Thymus (tissue), 11 donors: ENCODE measurements at regions not wholly inside any gene's neighbourhood (a gene's known extent, or its start where the extent isn't known, plus 50 kb on each side); places are given as distances from the start of the nearest gene placed in this dataset.

Experiments
- DNase-seq, 9 donors: peaks; one replicate each; pipeline ENCODE4 v3.0.0-alpha.2; 2013; ENCODE audit warnings: low spot score in 9 of 9, low read depth in 6 of 9, missing footprints in 1 of 9
- H3K27ac ChIP-seq, 2 donors: one replicate each; pipeline ENCODE4 v1.5.1; 2013; ENCODE audit warnings: control low read depth in 1 of 2, low read depth in 1 of 2, low read length in 1 of 2, mild to moderate bottlenecking in 1 of 2, moderate library complexity in 1 of 2
- H3K27me3 ChIP-seq, 2 donors: one replicate each; pipeline ENCODE4 v1.5.1; 2013; ENCODE audit warnings: low read length in 1 of 2; ENCODE audit not compliant: control insufficient read depth in 2 of 2, insufficient read depth in 1 of 2
- H3K36me3 ChIP-seq, 2 donors: one replicate each; pipeline ENCODE4 v1.5.1; 2013; ENCODE audit warnings: low read length in 1 of 2, mild to moderate bottlenecking in 1 of 2, moderate library complexity in 1 of 2; ENCODE audit not compliant: control insufficient read depth in 2 of 2, insufficient read depth in 2 of 2
- H3K4me1 ChIP-seq, 2 donors: one replicate each; pipeline ENCODE4 v1.5.1; 2013; ENCODE audit warnings: low read length in 2 of 2; ENCODE audit not compliant: control insufficient read depth in 2 of 2, insufficient read depth in 2 of 2
- H3K4me3 ChIP-seq, 2 donors: one replicate each; pipeline ENCODE4 v1.5.1; 2013; ENCODE audit warnings: low read length in 2 of 2, control low read depth in 1 of 2, mild to moderate bottlenecking in 1 of 2
- H3K9me3 ChIP-seq, 2 donors: one replicate each; pipeline ENCODE4 v1.5.1; 2013; ENCODE audit warnings: low read length in 1 of 2, mild to moderate bottlenecking in 1 of 2; ENCODE audit not compliant: control insufficient read depth in 2 of 2, insufficient read depth in 1 of 2
- WGBS: extraction: QIAGEN DNeasy Blood & Tissue Kit; methylation state at CpG from one replicate; pipeline ENCODE4 v1.1.7; 2013; 5-methylcytosine and 5-hydroxymethylcytosine counted together
- donor health status: healthy.

DNA sequence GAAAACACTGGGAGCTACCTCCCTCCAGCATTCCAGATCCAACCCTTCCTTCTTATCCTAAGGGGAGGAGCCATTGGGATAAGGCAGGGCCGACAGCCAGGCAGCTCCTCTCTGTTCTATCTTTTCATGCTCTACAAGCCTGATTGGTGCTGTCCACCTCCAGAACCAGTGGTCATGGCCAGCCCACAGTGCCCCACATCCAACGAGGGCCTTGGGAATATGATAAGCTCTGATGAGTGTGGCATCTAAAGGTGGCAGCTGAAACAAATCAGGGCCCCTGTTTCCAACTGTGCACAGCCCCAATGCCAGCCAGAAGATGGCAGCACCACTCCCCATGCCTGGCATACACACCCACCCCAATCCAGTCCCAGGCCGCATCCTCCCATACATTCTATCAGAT lies 329.3 kb downstream of the C1D start:
- H3K27me3 ChIP-seq, result no peaks in the 10 kb centered on the region
- WGBS, result 71% methylated on average over 3 of the region's 3 CpGs
- no peaks in the 10 kb centered on the region for H3K9me3 ChIP-seq
- peak in 1 of 9 donors; percentile 5 for DNase-seq
- H3K36me3 ChIP-seq, result no peaks in the 10 kb centered on the region
- H3K27ac ChIP-seq, result no peak overlapping the region
- H3K4me3 ChIP-seq, result no peak overlapping the region
- no peaks in the 10 kb centered on the region for H3K4me1 ChIP-seq

GRCh38 chr2:67752199-67752598 lies 310.6 kb downstream of the C1D start:
- Histone ChIP-seq H3K27me3 (no peaks in the 10 kb centered on the region), H3K4me1 (no peaks in the 10 kb centered on the region), H3K36me3 (no peaks in the 10 kb centered on the region), H3K27ac (no peak overlapping the region), H3K9me3 (no peaks in the 10 kb centered on the region), H3K4me3 (no peak overlapping the region)
- WGBS, result 92% methylated on average over 2 of the region's 2 CpGs
- DNase-seq, result no peak

GRCh38 chr2:67752969-67753368 lies 309.8 kb downstream of the C1D start:
- no peaks in the 10 kb centered on the region for H3K4me1 ChIP-seq
- no peaks in the 10 kb centered on the region for H3K9me3 ChIP-seq
- no peaks in the 10 kb centered on the region for H3K36me3 ChIP-seq
- H3K27ac ChIP-seq, result no peak overlapping the region
- H3K27me3 ChIP-seq, result no peaks in the 10 kb centered on the region
- DNase-seq, result no peak
- H3K4me3 ChIP-seq, result no peak overlapping the region

- H3K4me1 ChIP-seq, result no peaks in the 10 kb centered on the region
- no peak overlapping the region for H3K4me3 ChIP-seq
- H3K36me3 ChIP-seq, result no peaks in the 10 kb centered on the region
- no peak for DNase-seq
- 87% methylated on average over 11 of the region's 11 CpGs for WGBS
- no peaks in the 10 kb centered on the region for H3K27me3 ChIP-seq
- no peak overlapping the region for H3K27ac ChIP-seq
- H3K9me3 ChIP-seq, result no peaks in the 10 kb centered on the region
These were observed 307.5 kb downstream of the C1D start for GRCh38 chr2:67755156-67755882.

DNA sequence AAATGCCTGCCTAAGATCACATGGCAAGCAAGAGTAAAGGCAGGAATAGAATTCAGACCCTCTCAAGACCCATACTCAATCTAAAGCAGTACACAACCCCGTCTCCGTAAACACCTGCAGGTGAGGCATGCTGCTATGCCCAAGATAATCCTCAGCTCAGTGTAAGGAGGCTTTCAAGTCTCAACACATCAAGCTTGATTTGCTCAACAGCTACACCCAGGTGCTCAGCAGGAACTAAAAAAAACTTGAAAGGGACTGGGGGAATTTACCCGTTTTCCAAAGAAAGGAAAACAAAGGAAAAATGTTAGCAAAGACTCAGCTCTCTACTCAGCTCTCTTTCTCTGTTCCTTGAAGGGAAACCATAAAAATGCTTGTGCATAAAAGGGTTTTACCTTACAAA lies 301.8 kb downstream of the C1D start:
- DNase-seq, result peak in 1 of 9 donors; percentile 4
- 93% methylated on average over 3 of the region's 3 CpGs for WGBS
- no peaks in the 10 kb centered on the region for H3K27me3 ChIP-seq
- H3K4me3 ChIP-seq, result no peak overlapping the region
- H3K9me3 ChIP-seq, result no peaks in the 10 kb centered on the region
- no peaks in the 10 kb centered on the region for H3K4me1 ChIP-seq
- no peak overlapping the region for H3K27ac ChIP-seq
- H3K36me3 ChIP-seq, result no peaks in the 10 kb centered on the region

DNA sequence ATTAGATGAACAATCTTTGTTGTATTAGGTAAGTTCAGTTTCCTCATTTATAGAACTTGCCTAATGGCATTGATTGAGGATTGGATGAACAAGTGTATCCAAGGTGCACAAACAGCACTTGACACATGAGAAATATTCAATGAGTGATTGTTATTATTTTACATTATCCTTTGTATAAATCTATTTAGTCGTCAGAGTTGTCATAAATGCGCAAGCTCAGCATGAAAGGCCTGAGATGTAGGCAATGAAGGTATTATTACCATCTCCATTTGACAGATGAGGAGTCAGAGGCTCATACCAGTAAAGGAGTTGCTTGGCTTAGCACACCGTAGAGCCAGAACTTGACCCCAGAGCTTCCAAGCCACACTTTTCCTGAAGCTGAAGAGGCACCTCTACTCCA lies 291.4 kb downstream of the C1D start:
- no peaks in the 10 kb centered on the region for H3K9me3 ChIP-seq
- H3K27me3 ChIP-seq, result no peaks in the 10 kb centered on the region
- DNase-seq, result no peak
- WGBS, result 95% methylated on average over 3 of the region's 3 CpGs
- H3K36me3 ChIP-seq, result no peaks in the 10 kb centered on the region
- no peak overlapping the region for H3K4me3 ChIP-seq
- no peak overlapping the region for H3K27ac ChIP-seq
- H3K4me1 ChIP-seq, result no peaks in the 10 kb centered on the region

DNA sequence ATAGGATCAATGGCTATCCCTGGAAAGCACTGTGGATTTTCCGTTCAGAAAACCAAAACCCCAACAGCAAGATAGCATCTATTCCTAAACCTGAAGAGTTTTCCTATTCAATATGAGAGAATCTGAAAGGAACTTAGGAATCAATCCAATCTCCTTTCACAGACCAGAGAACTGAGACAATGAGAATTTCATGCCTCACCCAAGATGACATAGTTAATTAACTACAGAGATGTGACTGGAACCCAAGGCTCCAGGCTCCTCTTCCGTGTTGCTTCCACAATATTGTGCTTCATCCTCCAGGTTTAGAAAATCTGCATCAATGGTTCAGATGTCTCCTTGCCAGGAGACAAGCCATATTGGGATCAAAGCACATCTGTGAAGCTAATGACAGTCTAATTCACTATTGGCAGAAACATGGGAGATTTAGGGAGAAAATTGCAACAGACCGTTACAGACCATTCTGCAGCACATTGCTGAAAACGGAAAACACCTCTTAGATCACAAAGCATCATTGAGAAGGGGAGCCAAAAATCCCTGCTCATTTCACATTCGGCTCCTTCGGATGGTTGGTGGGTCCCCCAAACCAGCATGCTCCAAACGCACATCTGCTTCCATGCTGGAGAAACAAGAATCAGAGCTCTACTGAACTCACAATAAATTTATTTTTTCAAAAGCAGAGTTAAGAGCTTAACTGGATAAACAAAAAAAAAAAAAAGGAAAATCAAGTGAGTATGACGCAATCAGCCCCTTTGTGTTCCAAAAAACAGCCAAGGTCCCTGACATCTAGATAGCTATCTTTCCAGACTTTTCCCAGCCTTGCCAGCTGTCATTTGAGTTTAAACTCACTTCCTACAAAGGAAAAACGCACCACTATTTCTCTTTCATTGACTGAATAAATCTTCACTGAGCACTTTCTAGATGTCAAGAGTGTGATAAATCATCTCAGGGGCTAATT lies 290.3 kb downstream of the C1D start:
- Histone ChIP-seq H3K27me3 (no peaks in the 10 kb centered on the region), H3K36me3 (no peaks in the 10 kb centered on the region), H3K27ac (no peak overlapping the region), H3K4me1 (no peaks in the 10 kb centered on the region), H3K4me3 (no peak overlapping the region), H3K9me3 (no peaks in the 10 kb centered on the region)
- 82% methylated on average over 9 of the region's 9 CpGs for WGBS
- no peak for DNase-seq

- H3K27ac ChIP-seq, result no peak overlapping the region
- H3K9me3 ChIP-seq, result no peaks in the 10 kb centered on the region
- no peaks in the 10 kb centered on the region for H3K27me3 ChIP-seq
- DNase-seq, result no peak
- WGBS, result 97% methylated on average over 3 of the region's 3 CpGs
- no peaks in the 10 kb centered on the region for H3K36me3 ChIP-seq
- H3K4me1 ChIP-seq, result no peaks in the 10 kb centered on the region
- H3K4me3 ChIP-seq, result no peak overlapping the region
These were observed 289.0 kb downstream of the C1D start for GRCh38 chr2:67773851-67774250.

GRCh38 chr2:67776276-67776675 lies 286.5 kb downstream of the C1D start:
- Histone ChIP-seq H3K27me3 (no peaks in the 10 kb centered on the region), H3K4me3 (no peak overlapping the region), H3K36me3 (no peaks in the 10 kb centered on the region), H3K4me1 (no peaks in the 10 kb centered on the region), H3K9me3 (no peaks in the 10 kb centered on the region), H3K27ac (no peak overlapping the region)
- no peak for DNase-seq
- 85% methylated on average over 2 of the region's 2 CpGs for WGBS
